Endothelial cell of umbilical vein (primary cell): ENCODE measurements at regions not wholly inside any gene's neighbourhood (a gene's known extent, or its start where the extent isn't known, plus 50 kb on each side); places are given as distances from the start of the nearest gene placed in this dataset.
"Not testable (repeated sequence)": the region's sequence is repeated elsewhere in the genome, so short reads cannot be mapped to it uniquely, and the experiment has no call there.

ENCODE experiments used
- BruUV-seq: library from RNA; stranded (reverse); fragments of 400-500 nt; replicated peaks from 2 replicates; lab custom pipeline; 2021; lab: Mats Ljungman, UMichigan
- CTCF ChIA-PET: fragments of 300-600, 350-600 bp; sonication (Branson Sonifier 250); formaldehyde crosslinking; loops from one replicate; lab custom pipeline; 2021; ENCODE audit warnings: antibody characterized with exemption, inconsistent platforms; lab: Charles Lee
- POLR2A ChIA-PET: fragments of 300-600, 350-600 bp; sonication (Branson Sonifier 250); formaldehyde crosslinking; loops from one replicate; lab custom pipeline; 2021; ENCODE audit warnings: antibody characterized with exemption, inconsistent platforms; lab: Charles Lee
- DNase-seq: peaks from one replicate; pipeline ENCODE4 v3.0.0-alpha.2; 2011; ENCODE audit warnings: low read depth, low spot score
- FAIRE-seq: peaks from 2 replicates; lab custom pipeline; 2011; peaks lifted over from hg19 to GRCh38; lab: Jason Lieb, UNC
- H2AFZ ChIP-seq: 2 replicates; pipeline ENCODE4 v1.6.0; 2012; ENCODE audit warnings: low read depth, low read length, control low read depth, inconsistent platforms
- H3K27ac ChIP-seq: 2 replicates; pipeline ENCODE4 v1.5.1; 2011; ENCODE audit warnings: low read depth, mild to moderate bottlenecking, control low read depth, low read length, moderate library complexity; ENCODE audit not compliant: insufficient read depth
- H3K27me3 ChIP-seq, 2 experiments: 2 replicates each; pipeline versions ENCODE4 v1.6.0 to v1.6.1; 2011; ENCODE audit warnings: low read length in 2 of 2, mixed read lengths in 1 of 2; ENCODE audit not compliant: control insufficient read depth in 2 of 2, insufficient read depth in 2 of 2
- H3K36me3 ChIP-seq, 2 experiments: 2 replicates in 1 of 2; 3 replicates in 1 of 2; pipeline ENCODE4 v1.5.1; 2011; ENCODE audit warnings: low read length in 2 of 2, mild to moderate bottlenecking in 1 of 2, moderate library complexity in 1 of 2; ENCODE audit not compliant: control insufficient read depth in 2 of 2, insufficient read depth in 2 of 2; ENCODE audit errors: extremely low read depth in 1 of 2
- H3K4me1 ChIP-seq: 3 replicates; pipeline ENCODE4 v1.5.1; 2011; ENCODE audit warnings: mild to moderate bottlenecking, low read length; ENCODE audit not compliant: control insufficient read depth, insufficient read depth; ENCODE audit errors: extremely low read depth
- H3K4me2 ChIP-seq: 2 replicates; pipeline ENCODE4 v1.6.1; 2011; ENCODE audit warnings: low read length, control low read depth, mixed read lengths; ENCODE audit not compliant: insufficient read depth
- H3K4me3 ChIP-seq, 3 experiments: fragments of 200-600 bp in 1 of 3; sonication (generic), shearing (Covaris generic) in 1 of 3; replicated peaks in 1 of 3; 2 replicates each; pipeline ENCODE4 v1.5.1; 2011 to 2016; ENCODE audit warnings: control low read depth in 3 of 3, low read length in 3 of 3, mild to moderate bottlenecking in 2 of 3, inconsistent platforms in 1 of 3, low read depth in 1 of 3, moderate library complexity in 1 of 3; ENCODE audit not compliant: insufficient read depth in 1 of 3
- H3K79me2 ChIP-seq: 2 replicates; pipeline ENCODE4 v1.6.0; 2012; ENCODE audit warnings: low read length, inconsistent platforms; ENCODE audit not compliant: control insufficient read depth, insufficient read depth
- H3K9ac ChIP-seq: replicated peaks from 2 replicates; pipeline ENCODE3; 2011; ENCODE audit warnings: low read length, control low read depth; ENCODE audit not compliant: insufficient read depth; ENCODE audit errors: extremely low read depth
- H3K9me1 ChIP-seq: replicated peaks from 3 replicates; pipeline ENCODE4 v1.6.0; 2011; ENCODE audit warnings: mild to moderate bottlenecking, low read length; ENCODE audit not compliant: control insufficient read depth, insufficient read depth; ENCODE audit errors: extremely low read depth
- H3K9me3 ChIP-seq: replicated peaks from 2 replicates; pipeline ENCODE4 v1.5.1; 2012; ENCODE audit warnings: low read length, inconsistent platforms; ENCODE audit not compliant: control insufficient read depth, insufficient read depth
- H4K20me1 ChIP-seq: replicated peaks from 2 replicates; pipeline ENCODE3; 2011; ENCODE audit warnings: mild to moderate bottlenecking, low read length; ENCODE audit not compliant: control insufficient read depth, insufficient read depth; ENCODE audit errors: extremely low read depth
- EZH2 ChIP-seq: IDR thresholded peaks from 2 replicates; pipeline ENCODE4 v1.6.1; 2012; ENCODE audit warnings: borderline replicate concordance, low read depth, mild to moderate bottlenecking, moderate library complexity, low read length, inconsistent platforms; ENCODE audit not compliant: severe bottlenecking
- FOS ChIP-seq: IDR thresholded peaks from 2 replicates; pipeline ENCODE4 v1.6.1; 2011; ENCODE audit warnings: mild to moderate bottlenecking, low read length, moderate library complexity, borderline replicate concordance; ENCODE audit not compliant: insufficient read depth
- JUN ChIP-seq: IDR thresholded peaks from 2 replicates; pipeline ENCODE4 v1.6.1; 2011; ENCODE audit warnings: borderline replicate concordance, low read depth; ENCODE audit not compliant: insufficient read length, insufficient read depth
- MYC ChIP-seq: IDR thresholded peaks from one replicate; pipeline ENCODE4 v1.6.1; 2011; ENCODE audit warnings: mild to moderate bottlenecking, low read depth, low read length
- POLR2A ChIP-seq: IDR thresholded peaks from 2 replicates; pipeline ENCODE4 v1.6.1; 2012; ENCODE audit warnings: low read depth, mild to moderate bottlenecking, control low read depth, low read length
- POLR2AphosphoS5 ChIP-seq: IDR thresholded peaks from 2 replicates; pipeline ENCODE4 v1.6.1; 2012; ENCODE audit warnings: low read depth, mild to moderate bottlenecking, control low read depth, low read length, moderate library complexity; ENCODE audit not compliant: insufficient read depth
- dilution Hi-C: fragments of 300-500 bp; cut with MboI; formaldehyde crosslinking; loops from one replicate; pipeline ENCODE4 v1.15.0; 2019; ENCODE audit warnings: low sequenced_read_pairs; ENCODE audit not compliant: extremely low pct_ligation_motif_present
- intact Hi-C: fragments of 100-400 bp; cut with micrococcal nuclease; formaldehyde crosslinking; loops from one replicate; pipeline ENCODE4 v1.10.0; 2022
- TF ChIP-seq, protein P1 (sequence below), 2 donors: IDR thresholded peaks; 1 replicate in 1 of 2; 2 replicates in 1 of 2; pipeline ENCODE4 v1.5.1; 2011; ENCODE audit warnings: low read length in 2 of 2, mild to moderate bottlenecking in 2 of 2, moderate library complexity in 2 of 2, control low read depth in 1 of 2, inconsistent platforms in 1 of 2, low read depth in 1 of 2; ENCODE audit not compliant: insufficient read depth in 1 of 2; ENCODE audit errors: extremely low read depth in 1 of 2
- TF ChIP-seq, protein P2 (sequence below): IDR thresholded peaks from 2 replicates; pipeline ENCODE4 v1.6.1; 2011; ENCODE audit not compliant: insufficient read depth, insufficient read length

DNA sequence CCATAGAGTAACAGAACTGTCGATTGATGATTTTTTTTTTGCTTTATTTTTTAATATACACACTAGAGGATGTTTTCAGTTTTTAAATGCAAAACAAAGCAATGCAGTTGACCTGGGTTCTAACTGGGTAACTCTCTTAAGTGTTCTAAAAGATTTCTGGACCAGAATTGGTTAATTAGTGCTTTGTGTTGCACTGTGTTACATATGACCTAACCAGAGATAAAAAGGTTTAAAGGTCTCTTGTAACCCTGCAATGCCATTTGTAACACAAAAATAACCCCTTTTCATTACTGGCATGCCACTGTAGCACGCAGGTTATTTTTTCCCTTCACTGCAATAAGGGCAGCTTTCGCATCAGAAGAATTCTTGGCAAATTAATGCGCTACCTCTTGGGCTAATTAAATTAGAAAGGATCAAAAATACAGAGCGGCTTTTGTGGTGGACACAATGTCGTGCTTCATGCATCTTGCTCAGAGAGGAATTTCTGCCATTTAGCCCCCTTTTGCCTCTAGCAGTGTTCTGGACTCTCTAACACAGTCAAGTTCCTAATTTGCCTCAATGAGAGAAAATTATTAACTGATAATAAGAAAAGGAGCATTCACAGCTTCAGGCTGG lies 250.8 kb upstream of the ZEB2 start:
- Histone ChIP-seq H3K4me1 (no peaks in the 10 kb centered on the region), H4K20me1 (no peaks in the 10 kb centered on the region), H3K79me2 (no peaks in the 10 kb centered on the region), H3K4me2 (no peak overlapping the region), H3K36me3 (no peaks in the 10 kb centered on the region), H3K9ac (no peak overlapping the region), H3K27ac (no peak overlapping the region), H2AFZ (no peak overlapping the region), H3K27me3 (no peaks in the 10 kb centered on the region), H3K9me1 (no peaks in the 10 kb centered on the region), H3K9me3 (no peaks in the 10 kb centered on the region), H3K4me3 (no peak overlapping the region)
- intact Hi-C loops: no loop called here
- BruUV-seq: no TSS peak
- dilution Hi-C loops: no loop called here
- POLR2A ChIA-PET: no interaction called here
- FAIRE-seq: no peak
- CTCF ChIA-PET: interaction anchor here (1.2 kb wide), 1 partner anchor 26 kb away, joined by 3 read pairs; no protein-coding TSS in a partner anchor
- no peak for DNase-seq
- TF ChIP-seq POLR2AphosphoS5 (no peak), POLR2A (no peak), FOS (no peak), EZH2 (no peak), JUN (no peak), MYC (no peak)
- TF ChIP-seq, protein P1, sequence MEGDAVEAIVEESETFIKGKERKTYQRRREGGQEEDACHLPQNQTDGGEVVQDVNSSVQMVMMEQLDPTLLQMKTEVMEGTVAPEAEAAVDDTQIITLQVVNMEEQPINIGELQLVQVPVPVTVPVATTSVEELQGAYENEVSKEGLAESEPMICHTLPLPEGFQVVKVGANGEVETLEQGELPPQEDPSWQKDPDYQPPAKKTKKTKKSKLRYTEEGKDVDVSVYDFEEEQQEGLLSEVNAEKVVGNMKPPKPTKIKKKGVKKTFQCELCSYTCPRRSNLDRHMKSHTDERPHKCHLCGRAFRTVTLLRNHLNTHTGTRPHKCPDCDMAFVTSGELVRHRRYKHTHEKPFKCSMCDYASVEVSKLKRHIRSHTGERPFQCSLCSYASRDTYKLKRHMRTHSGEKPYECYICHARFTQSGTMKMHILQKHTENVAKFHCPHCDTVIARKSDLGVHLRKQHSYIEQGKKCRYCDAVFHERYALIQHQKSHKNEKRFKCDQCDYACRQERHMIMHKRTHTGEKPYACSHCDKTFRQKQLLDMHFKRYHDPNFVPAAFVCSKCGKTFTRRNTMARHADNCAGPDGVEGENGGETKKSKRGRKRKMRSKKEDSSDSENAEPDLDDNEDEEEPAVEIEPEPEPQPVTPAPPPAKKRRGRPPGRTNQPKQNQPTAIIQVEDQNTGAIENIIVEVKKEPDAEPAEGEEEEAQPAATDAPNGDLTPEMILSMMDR (IDR thresholded peaks at IDR 0.05; ENCODE audit: extremely low read depth in 1 of 2, insufficient read depth in 1 of 2, low read depth in 1 of 2, low read length in 2 of 2): no peak
- TF ChIP-seq, protein P2, sequence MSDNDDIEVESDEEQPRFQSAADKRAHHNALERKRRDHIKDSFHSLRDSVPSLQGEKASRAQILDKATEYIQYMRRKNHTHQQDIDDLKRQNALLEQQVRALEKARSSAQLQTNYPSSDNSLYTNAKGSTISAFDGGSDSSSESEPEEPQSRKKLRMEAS: no peak

DNA sequence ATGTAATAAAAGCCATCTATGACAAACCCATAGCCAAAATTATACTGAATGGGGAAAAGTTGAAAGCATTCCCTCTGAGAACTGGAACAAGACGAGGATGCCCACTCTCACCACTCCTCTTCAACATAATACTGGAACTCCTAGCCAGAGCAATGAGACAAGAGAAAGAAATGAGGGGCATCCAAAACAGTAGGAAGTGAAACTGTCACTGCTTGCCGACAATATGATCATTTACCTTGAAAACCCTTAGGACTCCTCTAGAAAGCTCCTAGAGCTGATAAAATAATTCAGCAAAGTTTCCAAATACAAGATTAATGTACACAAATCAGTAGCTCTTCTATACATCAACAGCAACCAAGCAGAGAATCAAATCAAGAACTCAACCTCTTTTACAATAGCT lies 241.0 kb upstream of the ZEB2 start:
- dilution Hi-C loops, H3K9me3 ChIP-seq, H3K9ac ChIP-seq, H3K36me3 ChIP-seq, FAIRE-seq, H3K4me1 ChIP-seq, H3K27me3 ChIP-seq, H4K20me1 ChIP-seq, H3K9me1 ChIP-seq, H3K4me3 ChIP-seq, H2AFZ ChIP-seq, intact Hi-C loops, H3K4me2 ChIP-seq, H3K27ac ChIP-seq, BruUV-seq, POLR2A ChIA-PET, DNase-seq, CTCF ChIA-PET, H3K79me2 ChIP-seq: not testable (repeated sequence)
